Gastrocnemius medialis (tissue), 4 donors: ENCODE measurements at regions not wholly inside any gene's neighbourhood (a gene's known extent, or its start where the extent isn't known, plus 50 kb on each side); places are given as distances from the start of the nearest gene placed in this dataset.

Experiments used
- ATAC-seq, 2 donors: fragments of 150-250 bp; one replicate each; pipeline ENCODE4 v1.9.1; 2016
- DNase-seq, 2 donors: peaks; one replicate each; pipeline ENCODE4 v3.0.0-alpha.2; 2019
- H3K27ac ChIP-seq, 4 donors: fragments of 200-600 bp; sonication (generic); 1 replicate in 1 of 4; 2 replicates in 3 of 4; pipeline ENCODE4 v1.5.1; 2016 to 2018; ENCODE audit warnings: mild to moderate bottlenecking in 2 of 4, moderate library complexity in 1 of 4
- H3K27me3 ChIP-seq, 3 donors: fragments of 200-600 bp; sonication (generic) in 2 of 3; 1 replicate in 1 of 3; 2 replicates in 2 of 3; pipeline versions ENCODE4 v1.5.1 to v1.6.0; 2016 to 2019; ENCODE audit warnings: mild to moderate bottlenecking in 1 of 3, moderate library complexity in 1 of 3
- H3K36me3 ChIP-seq, 2 donors: fragments of 200-600 bp; sonication (generic) in 1 of 2; one replicate each; pipeline ENCODE4 v1.5.1; 2017 to 2018
- H3K4me1 ChIP-seq, 2 donors: fragments of 200-600 bp; sonication (generic) in 1 of 2; one replicate each; pipeline ENCODE4 v1.5.1; 2016 to 2017; ENCODE audit warnings: mild to moderate bottlenecking in 2 of 2
- H3K4me3 ChIP-seq, 4 donors: fragments of 200-600 bp; sonication (generic) in 3 of 4; 1 replicate in 1 of 4; 2 replicates in 3 of 4; pipeline ENCODE4 v1.5.1; 2016 to 2019; ENCODE audit warnings: mild to moderate bottlenecking in 2 of 4
- H3K9me3 ChIP-seq, 3 donors: fragments of 200-600 bp; sonication (generic) in 2 of 3; 1 replicate in 1 of 3; 2 replicates in 2 of 3; pipeline ENCODE4 v1.5.1; 2016 to 2019
- POLR2A ChIP-seq, 2 donors: fragments of 450-650 bp; IDR thresholded peaks; one replicate each; pipeline ENCODE4 v1.6.1; 2017; ENCODE audit warnings: antibody characterized with exemption in 2 of 2, mild to moderate bottlenecking in 2 of 2, moderate library complexity in 2 of 2
- in situ Hi-C, 4 donors: fragments of 200-750 bp; cut with MboI; loops; one replicate each; pipeline versions ENCODE4 v1.15.0 to v1.8.0; 2017; ENCODE audit warnings: low sequenced_read_pairs in 4 of 4
- intact Hi-C: fragments of 100-400 bp; cut with DNase I; formaldehyde crosslinking; loops from one replicate; pipeline ENCODE4 v1.15.1; 2023; ENCODE audit warnings: low total_unique reads
- TF ChIP-seq, protein P1 (sequence below), 5 experiments: fragments of 450-650 bp in 3 of 5; fragments of 200-600 bp in 2 of 5; sonication (generic) in 2 of 5; IDR thresholded peaks in 4 of 5; conservative IDR thresholded peaks in 1 of 5; 1 replicate in 4 of 5; 2 replicates in 1 of 5; pipeline ENCODE4 v1.5.1; 2016 to 2019; ENCODE audit warnings: antibody characterized with exemption in 5 of 5, mild to moderate bottlenecking in 3 of 5, moderate library complexity in 3 of 5

- DNase-seq: no peak
- in situ Hi-C loops: no loop called here
Observed at GRCh38 chr11:70744396-70745185, 346.3 kb downstream of the CTTN start.

DNA sequence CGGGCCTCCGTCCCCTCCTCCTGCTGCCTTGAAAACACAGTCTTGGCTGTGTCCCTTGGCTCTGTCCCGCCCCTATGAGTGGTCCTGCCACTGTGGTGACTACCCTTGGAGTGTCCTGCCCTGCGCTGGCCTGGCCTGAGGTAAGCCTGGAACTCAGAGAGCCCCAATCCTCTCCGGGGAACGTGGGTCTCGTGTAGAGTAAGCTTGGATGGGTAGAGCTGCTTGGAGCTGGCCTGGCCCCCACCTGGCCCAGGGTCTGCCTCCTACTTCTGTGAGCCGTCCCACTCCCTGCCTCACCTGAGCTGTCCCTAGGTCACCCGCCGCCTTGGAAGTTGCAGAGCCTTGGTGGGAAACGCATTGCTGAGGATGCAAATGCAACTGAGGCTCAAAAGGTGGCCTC, 347.1 kb downstream of the CTTN start:
- TF ChIP-seq, protein P1, sequence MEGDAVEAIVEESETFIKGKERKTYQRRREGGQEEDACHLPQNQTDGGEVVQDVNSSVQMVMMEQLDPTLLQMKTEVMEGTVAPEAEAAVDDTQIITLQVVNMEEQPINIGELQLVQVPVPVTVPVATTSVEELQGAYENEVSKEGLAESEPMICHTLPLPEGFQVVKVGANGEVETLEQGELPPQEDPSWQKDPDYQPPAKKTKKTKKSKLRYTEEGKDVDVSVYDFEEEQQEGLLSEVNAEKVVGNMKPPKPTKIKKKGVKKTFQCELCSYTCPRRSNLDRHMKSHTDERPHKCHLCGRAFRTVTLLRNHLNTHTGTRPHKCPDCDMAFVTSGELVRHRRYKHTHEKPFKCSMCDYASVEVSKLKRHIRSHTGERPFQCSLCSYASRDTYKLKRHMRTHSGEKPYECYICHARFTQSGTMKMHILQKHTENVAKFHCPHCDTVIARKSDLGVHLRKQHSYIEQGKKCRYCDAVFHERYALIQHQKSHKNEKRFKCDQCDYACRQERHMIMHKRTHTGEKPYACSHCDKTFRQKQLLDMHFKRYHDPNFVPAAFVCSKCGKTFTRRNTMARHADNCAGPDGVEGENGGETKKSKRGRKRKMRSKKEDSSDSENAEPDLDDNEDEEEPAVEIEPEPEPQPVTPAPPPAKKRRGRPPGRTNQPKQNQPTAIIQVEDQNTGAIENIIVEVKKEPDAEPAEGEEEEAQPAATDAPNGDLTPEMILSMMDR (IDR thresholded peaks at IDR 0.05 in 4 of 5, conservative IDR thresholded peaks at IDR 0.05 in 1 of 5): no peak
- no peak for TF ChIP-seq POLR2A (IDR thresholded peaks at IDR 0.05)
- no peak for ATAC-seq
- in situ Hi-C loops: no loop called here
- DNase-seq: no peak
- intact Hi-C loops: no loop called here
- peaks cover 0 to 11% (median 0%) of the 10 kb centered on the region in 3 donors for H3K27me3 ChIP-seq
- H3K36me3 ChIP-seq: no peaks in the 10 kb centered on the region
- no peaks in the 10 kb centered on the region for H3K4me1 ChIP-seq
- H3K27ac ChIP-seq: no peak overlapping the region
- no peaks in the 10 kb centered on the region for H3K9me3 ChIP-seq
- no peak overlapping the region for H3K4me3 ChIP-seq

More at GRCh38 chr11:70744396-70745185, 346.3 kb downstream of the CTTN start:
- TF ChIP-seq, protein P1 (IDR thresholded peaks at IDR 0.05 in 4 of 5, conservative IDR thresholded peaks at IDR 0.05 in 1 of 5): no peak
- TF ChIP-seq POLR2A (IDR thresholded peaks at IDR 0.05): no peak
- peaks cover 0 to 11% (median 0%) of the 10 kb centered on the region in 3 donors for H3K27me3 ChIP-seq
- no peak for ATAC-seq
- H3K36me3 ChIP-seq: no peaks in the 10 kb centered on the region
- no peak overlapping the region for H3K27ac ChIP-seq
- no peaks in the 10 kb centered on the region for H3K9me3 ChIP-seq
- no peak overlapping the region for H3K4me3 ChIP-seq
- H3K4me1 ChIP-seq: no peaks in the 10 kb centered on the region
- intact Hi-C loops: no loop called here

DNA sequence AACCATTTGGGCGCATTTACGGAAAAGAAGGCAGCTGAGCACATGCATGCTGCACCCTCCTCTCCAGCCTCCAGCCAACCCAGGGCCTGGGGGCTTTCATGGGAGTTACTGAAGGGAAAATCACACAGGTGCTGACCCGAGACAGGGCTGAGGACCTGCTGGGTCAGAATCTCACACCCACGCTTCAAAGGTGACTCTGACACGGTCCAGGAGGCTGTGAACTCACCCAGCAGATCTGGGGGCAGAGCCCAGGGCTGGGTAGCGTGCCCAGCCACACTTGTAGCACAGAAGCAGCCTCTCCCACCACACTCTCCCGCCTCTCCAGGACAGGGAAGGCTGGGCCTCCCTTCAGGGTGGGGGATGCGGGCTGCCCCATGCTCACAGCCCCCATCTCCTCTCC, 347.6 kb downstream of the CTTN start:
- H3K27me3 ChIP-seq: peaks cover 0 to 11% (median 0%) of the 10 kb centered on the region in 3 donors
- H3K27ac ChIP-seq: no peak overlapping the region
- no peak for ATAC-seq
- H3K4me3 ChIP-seq: no peak overlapping the region
- TF ChIP-seq, protein P1 (IDR thresholded peaks at IDR 0.05 in 4 of 5, conservative IDR thresholded peaks at IDR 0.05 in 1 of 5): no peak
- no peak for TF ChIP-seq POLR2A (IDR thresholded peaks at IDR 0.05)
- no peak for DNase-seq
- intact Hi-C loops (no loop called here), in situ Hi-C loops (no loop called here)
- no peaks in the 10 kb centered on the region for H3K4me1 ChIP-seq
- H3K9me3 ChIP-seq: peaks cover 0 to 3% (median 0%) of the 10 kb centered on the region in 3 donors
- H3K36me3 ChIP-seq: no peaks in the 10 kb centered on the region

- in situ Hi-C loops: no loop called here
Observed at GRCh38 chr11:70746351-70746750, 348.0 kb downstream of the CTTN start.

More at GRCh38 chr11:70746351-70746750, 348.0 kb downstream of the CTTN start:
- DNase-seq (no peak), ATAC-seq (no peak)
- Histone ChIP-seq H3K9me3 (peaks cover 0 to 3% (median 0%) of the 10 kb centered on the region in 3 donors), H3K27me3 (peaks cover 0 to 11% (median 0%) of the 10 kb centered on the region in 3 donors), H3K4me1 (no peaks in the 10 kb centered on the region), H3K36me3 (no peaks in the 10 kb centered on the region), H3K27ac (no peak overlapping the region), H3K4me3 (no peak overlapping the region)
- intact Hi-C loops: no loop called here
- TF ChIP-seq, protein P1 (IDR thresholded peaks at IDR 0.05 in 4 of 5, conservative IDR thresholded peaks at IDR 0.05 in 1 of 5): no peak
